ENCODE measurements at regions not wholly inside any gene's neighbourhood (a gene's known extent, or its start where the extent isn't known, plus 50 kb on each side); places are given as distances from the start of the nearest gene placed in this dataset.

GRCh38 chr11:114775875-114776621 is 97.7 kb downstream of the NXPE2 start:
- no peak for TF ChIP-seq CTCF (IDR thresholded peaks at IDR 0.05; ENCODE audit: insufficient read depth, low read length, poor library complexity, severe bottlenecking)
- TF ChIP-seq EZH2phosphoT487 (conservative IDR thresholded peaks at IDR 0.05; ENCODE audit: low read length): no peak

All from SU-DHL-6 (cell line).